ENCODE measurements at regions not wholly inside any gene's neighbourhood (a gene's known extent, or its start where the extent isn't known, plus 50 kb on each side); places are given as distances from the start of the nearest gene placed in this dataset.

DNA sequence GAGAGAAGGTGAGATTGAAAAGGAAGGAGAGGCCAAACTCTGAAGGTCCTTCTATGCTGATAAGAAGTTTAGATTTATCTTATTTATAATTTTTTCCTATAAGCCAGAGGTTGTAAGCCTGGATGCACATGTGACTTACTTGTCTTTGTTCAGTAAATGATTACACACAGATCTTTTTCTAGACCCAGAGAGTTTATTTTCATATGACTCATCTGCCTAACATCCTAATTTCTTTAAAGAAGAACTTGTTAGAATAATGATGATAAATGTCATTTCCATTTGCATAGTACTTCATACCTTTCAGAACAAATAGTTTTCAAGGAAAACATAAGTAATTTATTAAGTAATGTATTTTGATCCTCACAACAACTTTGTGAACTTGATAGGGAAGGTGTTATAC, 434.8 kb upstream of the DPH6 start:
- TF ChIP-seq POLR2A (IDR thresholded peaks at IDR 0.05) = no peak
- TF ChIP-seq, protein P1, sequence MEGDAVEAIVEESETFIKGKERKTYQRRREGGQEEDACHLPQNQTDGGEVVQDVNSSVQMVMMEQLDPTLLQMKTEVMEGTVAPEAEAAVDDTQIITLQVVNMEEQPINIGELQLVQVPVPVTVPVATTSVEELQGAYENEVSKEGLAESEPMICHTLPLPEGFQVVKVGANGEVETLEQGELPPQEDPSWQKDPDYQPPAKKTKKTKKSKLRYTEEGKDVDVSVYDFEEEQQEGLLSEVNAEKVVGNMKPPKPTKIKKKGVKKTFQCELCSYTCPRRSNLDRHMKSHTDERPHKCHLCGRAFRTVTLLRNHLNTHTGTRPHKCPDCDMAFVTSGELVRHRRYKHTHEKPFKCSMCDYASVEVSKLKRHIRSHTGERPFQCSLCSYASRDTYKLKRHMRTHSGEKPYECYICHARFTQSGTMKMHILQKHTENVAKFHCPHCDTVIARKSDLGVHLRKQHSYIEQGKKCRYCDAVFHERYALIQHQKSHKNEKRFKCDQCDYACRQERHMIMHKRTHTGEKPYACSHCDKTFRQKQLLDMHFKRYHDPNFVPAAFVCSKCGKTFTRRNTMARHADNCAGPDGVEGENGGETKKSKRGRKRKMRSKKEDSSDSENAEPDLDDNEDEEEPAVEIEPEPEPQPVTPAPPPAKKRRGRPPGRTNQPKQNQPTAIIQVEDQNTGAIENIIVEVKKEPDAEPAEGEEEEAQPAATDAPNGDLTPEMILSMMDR (IDR thresholded peaks at IDR 0.05) = no peak

Measured in tibial nerve (tissue), 3 donors.